ENCODE measurements at regions not wholly inside any gene's neighbourhood (a gene's known extent, or its start where the extent isn't known, plus 50 kb on each side); places are given as distances from the start of the nearest gene placed in this dataset.

- no peak for DNase-seq (ENCODE audit: low read depth, low spot score)
Measured at GRCh38 chr2:59924346-59924745, 629.1 kb downstream of the BCL11A start.

GRCh38 chr2:59922450-59922849, 631.0 kb downstream of the BCL11A start:
- DNase-seq (ENCODE audit: low read depth, low spot score) = no peak

- no peak for DNase-seq (ENCODE audit: low read depth, low spot score)
Measured at GRCh38 chr2:59921743-59922142, 631.7 kb downstream of the BCL11A start.

- DNase-seq (ENCODE audit: low read depth, low spot score) = no peak
Measured at GRCh38 chr2:59920961-59921360, 632.5 kb downstream of the BCL11A start.

- DNase-seq (ENCODE audit: low read depth, low spot score) = no peak
Measured at GRCh38 chr2:59920307-59920706, 633.1 kb downstream of the BCL11A start.

- DNase-seq (ENCODE audit: low read depth, low spot score) = no peak
Measured at GRCh38 chr2:59919579-59919978, 633.9 kb downstream of the BCL11A start.

- DNase-seq (ENCODE audit: low read depth, low spot score) = no peak
Measured at GRCh38 chr2:59912042-59912441, 641.4 kb downstream of the BCL11A start.

- no peak for DNase-seq (ENCODE audit: low read depth, low spot score)
Measured at GRCh38 chr2:59910166-59910565, 643.3 kb downstream of the BCL11A start.

- DNase-seq (ENCODE audit: low read depth, low spot score) = no peak
Measured at GRCh38 chr2:59909147-59909546, 644.3 kb downstream of the BCL11A start.

- no peak for DNase-seq (ENCODE audit: low read depth, low spot score)
Measured at GRCh38 chr2:59905731-59906130, 647.7 kb downstream of the BCL11A start.

GRCh38 chr2:59903994-59904544, 649.4 kb downstream of the BCL11A start:
- DNase-seq (ENCODE audit: low read depth, low spot score) = no peak

- no peak for DNase-seq (ENCODE audit: low read depth, low spot score)
Measured at GRCh38 chr2:59900728-59901452, 652.6 kb downstream of the BCL11A start.

GRCh38 chr2:59899692-59900091, 653.8 kb downstream of the BCL11A start:
- DNase-seq (ENCODE audit: low read depth, low spot score) = no peak

GRCh38 chr2:59896499-59897245, 656.8 kb downstream of the BCL11A start:
- no peak for DNase-seq (ENCODE audit: low read depth, low spot score)

- DNase-seq (ENCODE audit: low read depth, low spot score) = no peak
Measured at GRCh38 chr2:59893612-59894011, 659.8 kb downstream of the BCL11A start.

- no peak for DNase-seq (ENCODE audit: low read depth, low spot score)
Measured at GRCh38 chr2:59892398-59892797, 661.1 kb downstream of the BCL11A start.

- DNase-seq (ENCODE audit: low read depth, low spot score) = no peak
Measured at GRCh38 chr2:59889305-59889704, 664.1 kb downstream of the BCL11A start.

GRCh38 chr2:59888706-59889105, 664.7 kb downstream of the BCL11A start:
- no peak for DNase-seq (ENCODE audit: low read depth, low spot score)

- DNase-seq (ENCODE audit: low read depth, low spot score) = no peak
Measured at GRCh38 chr2:59888015-59888414, 665.4 kb downstream of the BCL11A start.

GRCh38 chr2:59887366-59887765, 666.1 kb downstream of the BCL11A start:
- no peak for DNase-seq (ENCODE audit: low read depth, low spot score)

- DNase-seq (ENCODE audit: low read depth, low spot score) = no peak
Measured at GRCh38 chr2:59886759-59887158, 666.7 kb downstream of the BCL11A start.

GRCh38 chr2:59885541-59885940, 667.9 kb downstream of the BCL11A start:
- no peak for DNase-seq (ENCODE audit: low read depth, low spot score)

- no peak for DNase-seq (ENCODE audit: low read depth, low spot score)
Measured at GRCh38 chr2:59884166-59884565, 669.3 kb downstream of the BCL11A start.
